HEK293T (cell line): ENCODE measurements at regions not wholly inside any gene's neighbourhood (a gene's known extent, or its start where the extent isn't known, plus 50 kb on each side); places are given as distances from the start of the nearest gene placed in this dataset.
"Not testable (repeated sequence)": the region's sequence is repeated elsewhere in the genome, so short reads cannot be mapped to it uniquely, and the experiment has no call there.

ENCODE experiments used
- CTCF ChIA-PET: fragments of 350-600 bp; formaldehyde crosslinking; extraction: SDS; loops from one replicate; lab custom pipeline; 2021; ENCODE audit warnings: antibody characterized with exemption, inconsistent platforms; lab: Yijun Ruan, JAX
- POLR2A ChIA-PET: fragments of 350-600 bp; formaldehyde crosslinking; extraction: SDS; loops from one replicate; lab custom pipeline; 2020; ENCODE audit warnings: antibody characterized with exemption, inconsistent platforms; lab: Yijun Ruan, JAX
- DNase-seq: peaks from one replicate; pipeline ENCODE4 v3.0.0; 2012; ENCODE audit warnings: mixed read lengths; ENCODE audit errors: extremely low spot score
- ARNT ChIP-seq: fragments of 450-650 bp; IDR thresholded peaks from 2 replicates; pipeline ENCODE4 v1.6.1; 2017; ENCODE audit warnings: mild to moderate bottlenecking
- BHLHE40 ChIP-seq: fragments of 450-650 bp; IDR thresholded peaks from 2 replicates; pipeline ENCODE4 v1.6.1; 2016; ENCODE audit warnings: mild to moderate bottlenecking, moderate library complexity, borderline replicate concordance
- CTBP1 ChIP-seq: fragments of 450-650 bp; IDR thresholded peaks from 2 replicates; pipeline ENCODE4 v1.6.1; 2016; ENCODE audit warnings: borderline replicate concordance
- ELF4 ChIP-seq: fragments of 450-650 bp; IDR thresholded peaks from 2 replicates; pipeline ENCODE4 v1.6.1; 2017; ENCODE audit warnings: antibody characterized with exemption
- FOXA1 ChIP-seq: fragments of 450-650 bp; IDR thresholded peaks from 2 replicates; pipeline ENCODE4 v1.6.1; 2016; ENCODE audit warnings: mild to moderate bottlenecking
- FOXK2 ChIP-seq: fragments of 450-650 bp; IDR thresholded peaks from 2 replicates; pipeline ENCODE4 v1.6.1; 2016; ENCODE audit warnings: mild to moderate bottlenecking
- FOXM1 ChIP-seq: fragments of 450-650 bp; IDR thresholded peaks from 2 replicates; pipeline ENCODE4 v1.6.1; 2017; ENCODE audit warnings: mild to moderate bottlenecking, borderline replicate concordance
- HDGF ChIP-seq: fragments of 450-650 bp; IDR thresholded peaks from 2 replicates; pipeline ENCODE4 v1.6.1; 2017; ENCODE audit warnings: antibody characterized with exemption, borderline replicate concordance
- L3MBTL2 ChIP-seq: fragments of 450-650 bp; conservative IDR thresholded peaks from 2 replicates; pipeline ENCODE4 v1.6.1; 2016; ENCODE audit warnings: mild to moderate bottlenecking
- LEF1 ChIP-seq: fragments of 450-650 bp; IDR thresholded peaks from 2 replicates; pipeline ENCODE4 v1.6.1; 2017; ENCODE audit warnings: mild to moderate bottlenecking, borderline replicate concordance
- NFRKB ChIP-seq: fragments of 450-650 bp; IDR thresholded peaks from 2 replicates; pipeline ENCODE4 v1.6.1; 2016; ENCODE audit warnings: mild to moderate bottlenecking, moderate library complexity
- SP1 ChIP-seq: fragments of 450-650 bp; IDR thresholded peaks from 2 replicates; pipeline ENCODE4 v1.6.1; 2017
- SUZ12 ChIP-seq: fragments of 450-650 bp; IDR thresholded peaks from 2 replicates; pipeline ENCODE4 v1.6.1; 2016; ENCODE audit warnings: mild to moderate bottlenecking
- TARDBP ChIP-seq: fragments of 450-650 bp; IDR thresholded peaks from 2 replicates; pipeline ENCODE4 v1.6.1; 2016
- ZNF384 ChIP-seq: fragments of 450-650 bp; IDR thresholded peaks from 2 replicates; pipeline ENCODE4 v1.6.1; 2016
- TF ChIP-seq, protein P1 (sequence below): fragments of 450-650 bp; IDR thresholded peaks from 2 replicates; pipeline ENCODE4 v1.6.1; 2016

GRCh38 chr13:96934889-96935489, 59.3 kb downstream of the OXGR1 start:
- ChIA-PET POLR2A (no interaction called here), CTCF (no interaction called here)
- TF ChIP-seq, protein P1, sequence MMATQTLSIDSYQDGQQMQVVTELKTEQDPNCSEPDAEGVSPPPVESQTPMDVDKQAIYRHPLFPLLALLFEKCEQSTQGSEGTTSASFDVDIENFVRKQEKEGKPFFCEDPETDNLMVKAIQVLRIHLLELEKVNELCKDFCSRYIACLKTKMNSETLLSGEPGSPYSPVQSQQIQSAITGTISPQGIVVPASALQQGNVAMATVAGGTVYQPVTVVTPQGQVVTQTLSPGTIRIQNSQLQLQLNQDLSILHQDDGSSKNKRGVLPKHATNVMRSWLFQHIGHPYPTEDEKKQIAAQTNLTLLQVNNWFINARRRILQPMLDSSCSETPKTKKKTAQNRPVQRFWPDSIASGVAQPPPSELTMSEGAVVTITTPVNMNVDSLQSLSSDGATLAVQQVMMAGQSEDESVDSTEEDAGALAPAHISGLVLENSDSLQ: no peak
- TF ChIP-seq FOXA1 (no peak), HDGF (no peak), CTBP1 (no peak), ZNF384 (no peak), L3MBTL2 (no peak)
- DNase-seq: no peak

- no peak for TF ChIP-seq TARDBP
- TF ChIP-seq NFRKB: no peak
- TF ChIP-seq L3MBTL2: no peak
- TF ChIP-seq LEF1: no peak
- no peak for TF ChIP-seq SUZ12
- TF ChIP-seq, protein P1: no peak
- no peak for TF ChIP-seq FOXA1
- TF ChIP-seq FOXM1: no peak
- no peak for TF ChIP-seq CTBP1
- ChIA-PET POLR2A (no interaction called here), CTCF (no interaction called here)
- no peak for DNase-seq
These were observed 68.2 kb downstream of the OXGR1 start for GRCh38 chr13:96925916-96926628.

GRCh38 chr13:96925477-96925876, 68.8 kb downstream of the OXGR1 start:
- DNase-seq: no peak
- ChIA-PET POLR2A (interaction anchor here (0.7 kb wide), 1 partner anchor 651 kb away, joined by 3 read pairs; no protein-coding TSS in a partner anchor), CTCF (no interaction called here)
- TF ChIP-seq TARDBP (no peak), CTBP1 (no peak), FOXK2 (no peak), ELF4 (no peak)
- TF ChIP-seq, protein P1: no peak

DNA sequence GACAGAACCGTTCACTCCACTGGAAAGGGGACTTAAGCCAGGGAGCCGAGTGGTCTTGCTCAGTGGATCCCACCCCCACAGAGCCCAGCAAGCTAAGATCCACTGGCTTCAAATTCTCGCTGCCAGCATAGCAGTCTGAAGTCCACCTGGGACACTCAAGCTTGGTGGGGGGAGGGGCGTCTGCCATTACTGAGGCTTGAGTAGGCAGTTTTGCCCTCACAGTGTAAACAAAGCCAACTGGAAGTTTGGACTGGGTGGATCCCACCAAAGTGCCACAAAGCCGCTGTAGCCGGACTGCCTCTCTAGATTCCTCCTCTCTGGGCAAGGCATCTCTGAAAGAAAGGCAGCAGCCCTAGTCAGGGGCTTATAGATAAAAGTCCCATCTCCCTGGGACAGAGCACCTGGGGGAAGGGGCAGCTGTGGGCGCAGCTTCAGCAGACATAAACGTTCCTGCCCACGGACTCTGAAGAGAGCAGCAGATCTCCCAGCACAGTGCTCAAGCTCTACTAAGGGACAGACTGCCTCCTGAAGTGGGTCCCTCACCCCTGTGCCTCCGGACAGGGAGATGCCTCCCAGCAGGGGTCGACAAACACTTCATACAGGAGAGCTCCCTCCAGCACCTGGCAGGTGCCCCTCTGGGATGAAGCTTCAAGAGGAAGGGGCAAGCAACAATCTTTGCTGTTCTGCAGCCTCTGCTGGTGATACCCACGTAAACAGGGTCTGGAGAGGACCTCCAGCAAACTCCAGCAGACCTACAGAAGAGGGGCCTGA, 75.2 kb downstream of the OXGR1 start:
- DNase-seq, POLR2A ChIA-PET, CTCF ChIA-PET: not testable (repeated sequence)

GRCh38 chr13:96904232-96904631, 90.0 kb downstream of the OXGR1 start:
- TF ChIP-seq L3MBTL2 (no peak), CTBP1 (no peak), BHLHE40 (no peak), FOXM1 (no peak), ELF4 (no peak), ZNF384 (no peak), FOXK2 (no peak), TARDBP (no peak), NFRKB (no peak), FOXA1 (no peak), LEF1 (no peak), ARNT (no peak), SP1 (no peak), SUZ12 (no peak), HDGF (no peak)
- TF ChIP-seq, protein P1: no peak
- DNase-seq: no peak
- ChIA-PET CTCF (interaction anchor here (0.6 kb wide), 1 partner anchor 1492 kb away, joined by 4 read pairs; no protein-coding TSS in a partner anchor), POLR2A (no interaction called here)

- CTCF ChIA-PET: no interaction called here
- DNase-seq: no peak
- TF ChIP-seq BHLHE40 (no peak), L3MBTL2 (no peak), SUZ12 (no peak), FOXK2 (no peak), ELF4 (no peak), FOXM1 (no peak), CTBP1 (no peak), FOXA1 (no peak), SP1 (no peak), ARNT (no peak), ZNF384 (no peak), LEF1 (no peak), HDGF (no peak)
- TF ChIP-seq, protein P1: no peak
- POLR2A ChIA-PET: no interaction called here
These were observed 91.2 kb downstream of the OXGR1 start for GRCh38 chr13:96903085-96903484.
